HG02885 (cell line): ENCODE measurements at regions not wholly inside any gene's neighbourhood (a gene's known extent, or its start where the extent isn't known, plus 50 kb on each side); places are given as distances from the start of the nearest gene placed in this dataset.

ENCODE experiments used
- ATAC-seq: cut with Tn5 transposase; IDR thresholded peaks from one replicate; pipeline ENCODE4 v1.9.1; 2021; ENCODE audit warnings: mild to moderate bottlenecking; ENCODE audit not compliant: unreplicated experiment, poor library complexity

DNA sequence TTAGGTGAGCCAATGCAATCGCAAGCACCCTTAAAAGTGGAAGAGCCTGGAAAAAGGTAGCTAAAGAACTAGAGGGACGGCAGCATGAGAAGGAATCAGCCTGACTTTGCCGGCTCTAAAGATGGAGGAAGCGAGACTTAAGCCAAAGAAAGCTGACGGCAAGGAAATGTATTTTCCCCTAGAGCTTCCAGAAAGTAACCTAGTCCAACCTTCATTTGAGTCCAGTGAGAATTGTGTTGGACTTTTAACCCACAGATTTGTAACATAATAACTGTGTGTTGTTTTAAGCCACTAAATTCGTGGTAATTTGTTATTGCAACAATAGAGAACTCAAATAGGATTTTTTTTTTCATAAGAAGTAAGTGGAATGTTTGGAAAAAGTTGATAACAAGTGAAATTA is 212.7 kb upstream of the C1QTNF7 start:
- no peak for ATAC-seq

DNA sequence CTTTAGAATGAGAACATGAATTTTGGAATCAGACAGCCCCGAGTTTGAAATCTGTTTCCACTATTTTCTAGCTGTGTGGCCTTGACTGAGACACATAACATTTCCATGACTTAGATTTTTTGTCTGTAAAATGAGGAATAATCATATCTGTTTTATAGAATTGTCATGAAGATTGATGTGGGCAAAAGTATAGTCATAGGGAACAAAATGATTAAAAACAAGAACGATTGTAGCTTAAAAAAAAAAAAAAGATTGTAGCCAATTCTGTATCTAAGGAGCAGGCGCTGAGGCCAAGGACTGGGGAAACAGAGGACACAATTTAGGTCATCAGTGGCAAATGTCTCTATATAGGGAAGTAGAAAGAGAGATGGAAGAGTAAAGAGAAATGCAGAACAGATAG is 201.6 kb upstream of the C1QTNF7 start:
- no peak for ATAC-seq

DNA sequence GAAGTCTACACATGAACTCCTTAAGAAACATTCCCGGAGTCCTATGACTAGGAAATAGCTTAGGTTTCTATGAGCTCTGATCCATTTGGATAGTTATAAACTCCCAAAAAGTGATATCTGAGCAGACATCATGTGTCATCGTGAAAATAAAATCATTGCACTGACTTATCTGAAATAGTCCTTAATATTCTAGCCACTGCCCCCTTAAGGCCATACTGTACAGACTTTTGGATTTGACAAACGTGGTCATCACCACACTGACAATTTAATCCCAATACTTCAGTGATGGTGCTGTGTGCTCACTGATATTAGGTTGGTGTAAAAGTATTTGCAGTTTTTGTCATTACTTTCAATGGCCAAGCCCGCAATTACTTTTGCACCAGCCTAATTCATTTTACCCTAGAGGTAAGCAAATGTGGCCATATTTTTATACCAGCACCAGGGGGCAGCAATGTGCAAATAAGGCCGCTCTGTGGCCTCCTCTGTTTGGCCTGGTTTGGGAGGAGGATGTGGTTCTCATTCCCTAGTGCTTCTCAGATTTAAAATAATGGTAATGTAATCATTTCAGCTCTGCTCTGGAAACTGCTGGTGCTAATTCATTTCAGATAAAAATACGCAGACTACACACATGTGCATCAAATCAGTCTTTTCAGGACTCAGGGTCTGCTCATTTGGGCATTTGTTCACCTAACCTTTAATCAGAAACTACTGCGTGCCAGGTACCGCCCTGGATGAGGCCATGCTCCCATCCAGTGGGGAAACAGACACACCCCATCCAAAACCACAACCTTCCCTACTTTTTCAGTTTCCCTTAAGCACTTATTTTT is 196.4 kb upstream of the C1QTNF7 start:
- peak; percentile 92 for ATAC-seq

DNA sequence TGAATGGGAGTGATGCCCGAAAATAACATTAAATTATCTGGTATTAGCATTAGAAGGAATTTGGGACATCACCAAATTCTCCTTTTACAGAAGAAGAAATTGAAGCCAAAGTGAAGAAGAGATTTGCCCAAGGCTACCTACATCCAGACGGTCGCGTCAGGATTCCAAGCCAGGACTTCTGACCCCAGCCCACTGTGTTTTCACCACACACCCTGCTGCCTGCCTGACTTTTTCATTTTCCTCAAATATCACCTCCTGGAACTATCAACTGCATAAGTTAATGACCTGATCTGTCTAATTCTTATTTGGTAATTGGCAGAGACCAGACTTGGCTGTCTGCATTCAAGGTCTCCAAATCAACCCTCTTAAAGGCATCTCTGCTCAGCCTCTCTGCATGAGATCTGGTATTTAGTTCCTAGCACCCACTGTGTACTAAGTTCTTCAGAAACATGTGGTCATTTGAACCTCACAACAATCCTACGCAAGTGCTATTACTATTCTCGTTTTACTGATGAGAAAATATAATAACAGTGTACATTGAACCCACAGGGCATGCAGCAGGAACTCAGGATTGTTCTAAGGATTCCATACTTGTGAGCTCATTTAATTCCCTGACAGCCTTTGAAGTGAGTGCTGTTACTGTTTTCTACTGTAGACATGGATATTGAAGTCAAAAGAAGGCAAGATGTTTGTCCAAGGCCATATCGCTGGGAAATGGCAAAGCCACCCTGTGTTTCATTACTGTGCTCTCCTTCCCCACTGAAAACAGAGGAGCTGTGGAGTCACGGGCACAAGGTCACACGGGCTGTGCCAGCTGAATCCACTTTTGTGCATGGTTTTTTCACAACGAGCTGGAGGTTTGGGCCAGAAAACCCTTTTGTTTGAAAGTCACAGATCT is 195.2 kb upstream of the C1QTNF7 start:
- no peak for ATAC-seq

DNA sequence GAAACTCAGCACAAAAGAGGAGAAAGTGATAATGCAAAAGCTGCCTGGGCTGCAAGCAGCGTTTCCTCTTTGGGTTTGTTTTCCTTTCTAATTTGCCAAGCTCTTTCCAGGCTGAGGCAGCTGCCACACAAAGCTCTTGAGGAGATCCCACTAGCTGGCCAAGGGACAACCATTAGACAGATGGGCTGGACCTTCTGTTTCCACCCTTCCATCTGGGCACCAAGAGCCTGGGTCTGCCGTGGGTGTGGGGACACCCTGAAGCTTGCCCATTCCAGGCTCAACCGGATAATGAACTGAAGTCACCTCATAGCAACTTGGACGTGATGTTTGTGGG is 194.6 kb upstream of the C1QTNF7 start:
- peak; percentile 18 for ATAC-seq

DNA sequence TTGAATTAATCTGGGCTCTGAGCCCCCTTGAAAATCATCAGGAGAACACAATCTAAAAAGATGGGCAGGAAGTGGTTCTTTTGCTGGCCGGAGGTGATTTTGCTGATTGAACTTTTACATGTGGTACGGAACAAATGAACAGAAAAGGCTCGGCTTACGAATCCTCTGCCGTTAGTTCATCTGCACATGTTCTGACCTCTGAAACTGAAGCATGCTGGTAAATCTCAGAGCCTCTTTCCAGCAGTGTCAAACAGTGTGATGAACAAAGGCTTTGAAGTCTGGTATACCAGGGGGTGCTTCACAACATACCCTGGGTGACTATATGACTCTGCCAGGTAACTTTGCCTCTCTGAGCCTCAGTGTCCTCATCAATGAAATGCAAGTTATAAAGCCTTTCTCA is 194.2 kb upstream of the C1QTNF7 start:
- peak; percentile 31 for ATAC-seq

DNA sequence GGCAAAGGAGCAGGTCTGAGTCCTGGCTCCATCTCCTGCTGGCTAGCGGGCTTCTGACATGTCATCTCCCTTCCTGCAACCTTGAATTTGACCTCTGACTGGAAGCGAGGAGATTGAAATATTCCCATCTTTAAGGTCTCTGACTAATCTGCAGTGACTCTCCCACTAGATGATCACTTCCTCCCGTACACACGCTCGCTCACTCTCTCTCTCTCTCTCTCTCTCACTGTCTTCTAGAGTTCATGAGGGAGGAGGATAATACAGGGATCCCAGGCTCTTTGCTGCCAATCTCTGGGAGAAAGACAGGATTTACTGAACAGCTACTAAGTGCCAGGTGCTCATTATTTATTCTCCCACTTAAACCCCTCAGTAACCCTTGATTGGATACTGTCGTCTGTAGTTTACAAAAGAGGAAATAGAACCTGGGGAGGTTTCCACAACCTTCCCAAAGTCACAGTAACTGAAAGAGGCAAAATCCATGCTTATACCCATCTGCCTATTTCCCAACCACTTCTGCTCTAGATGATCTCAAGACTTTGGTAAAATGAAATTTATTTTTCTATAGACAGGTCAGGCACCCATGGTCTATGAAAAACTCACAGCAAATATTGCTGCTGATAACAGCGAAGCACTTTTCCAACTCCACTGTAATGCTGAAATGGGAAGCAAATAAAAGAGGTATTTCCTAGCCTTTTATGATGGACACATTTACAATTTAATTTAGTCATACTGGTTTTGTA is 193.5 kb upstream of the C1QTNF7 start:
- ATAC-seq, result no peak

DNA sequence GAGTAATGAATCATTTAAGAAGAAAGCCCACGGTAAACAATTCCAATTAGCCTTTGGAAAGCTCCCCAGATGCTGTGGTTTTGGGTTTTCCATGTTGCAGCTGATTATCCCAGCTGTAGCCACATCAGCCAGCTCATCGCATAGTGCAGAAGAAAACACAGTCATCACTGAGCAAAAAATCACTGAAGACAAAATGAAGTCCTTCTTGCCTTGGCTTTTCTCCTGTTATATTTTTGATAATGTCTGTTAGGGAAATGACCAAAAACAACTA is 193.0 kb upstream of the C1QTNF7 start:
- no peak for ATAC-seq

DNA sequence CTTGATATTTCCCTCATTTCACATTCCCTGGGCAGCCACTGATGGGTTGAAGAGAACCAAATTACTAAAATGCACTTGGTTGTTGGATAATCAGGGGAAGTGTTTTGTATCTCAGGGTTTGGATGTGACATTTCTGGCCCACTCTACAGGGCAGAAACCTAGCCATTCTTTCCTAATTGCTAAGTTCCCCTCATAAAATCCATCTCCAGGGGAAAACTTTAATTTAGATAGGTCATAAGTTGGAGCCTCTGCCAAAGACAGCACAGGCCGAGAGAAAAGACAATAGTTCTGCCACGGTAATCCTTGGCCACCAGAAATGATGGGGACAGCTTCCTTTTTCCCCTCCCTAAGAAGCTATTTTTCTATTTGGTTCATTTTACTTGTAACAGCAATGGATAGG is 192.7 kb upstream of the C1QTNF7 start:
- ATAC-seq, result no peak

DNA sequence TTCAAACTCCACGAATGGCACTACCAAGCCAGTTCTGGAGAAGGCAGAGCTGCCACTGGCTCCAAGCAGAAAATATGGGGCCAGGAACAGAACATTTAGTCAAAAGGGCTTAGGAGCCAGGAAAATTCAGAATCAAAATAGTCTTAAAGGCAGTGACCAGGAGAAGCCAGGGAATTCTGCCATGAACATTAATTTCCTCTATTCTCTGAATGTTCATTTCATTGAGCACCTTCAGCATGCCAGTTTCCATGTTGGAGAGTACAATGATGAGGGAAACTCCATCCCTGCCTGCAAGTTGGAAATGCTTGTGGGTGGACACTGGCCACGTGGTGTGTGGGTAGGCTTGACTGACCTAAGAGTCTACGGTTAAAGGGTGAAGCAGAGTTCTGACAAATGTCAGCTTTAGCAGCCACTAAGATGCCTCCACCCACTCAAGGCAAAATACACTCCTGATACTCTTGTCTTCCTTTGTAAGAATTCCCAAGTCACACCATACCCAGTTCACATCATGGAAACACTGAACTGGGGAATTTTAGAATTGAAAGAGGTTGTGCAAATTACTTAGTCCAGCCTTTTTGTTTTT is 190.1 kb upstream of the C1QTNF7 start:
- ATAC-seq, result no peak

DNA sequence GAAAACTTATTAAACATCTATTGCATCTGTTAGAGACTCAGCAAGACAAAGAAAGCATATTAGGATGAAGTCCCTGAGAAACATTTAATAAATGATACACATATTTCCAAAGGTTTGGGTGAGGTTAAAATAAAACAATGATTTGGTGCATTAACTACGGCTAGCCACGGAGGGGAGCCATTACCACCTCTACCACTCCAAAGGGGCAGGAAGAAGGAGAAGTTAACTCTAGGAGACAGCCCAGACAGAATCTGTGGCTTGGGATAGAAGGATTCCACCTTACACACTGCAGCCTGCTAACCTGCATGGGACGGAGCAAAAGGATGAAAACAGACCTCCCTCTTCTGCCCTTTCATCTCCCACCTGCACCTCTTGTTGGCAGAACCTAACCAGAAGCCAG is 189.1 kb upstream of the C1QTNF7 start:
- peak; percentile 79 for ATAC-seq

DNA sequence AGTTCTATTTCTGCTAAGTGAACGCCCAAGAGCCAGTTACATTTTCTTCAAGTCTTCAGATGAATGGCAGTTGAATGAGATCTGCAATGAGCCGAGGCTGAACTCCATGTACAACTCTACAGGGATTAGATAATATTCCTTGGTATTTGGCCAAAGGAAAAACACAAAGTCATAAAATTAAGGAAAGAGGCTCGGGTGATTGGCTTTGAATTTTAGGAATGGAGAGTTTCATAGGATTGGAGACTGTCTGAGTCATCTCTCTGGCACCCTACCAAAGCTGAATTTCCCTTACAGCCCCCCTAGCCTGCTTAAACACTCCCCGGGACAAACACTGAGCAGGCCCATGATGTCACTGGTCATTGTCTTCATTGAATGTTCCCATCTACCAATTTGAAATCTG is 188.0 kb upstream of the C1QTNF7 start:
- no peak for ATAC-seq

DNA sequence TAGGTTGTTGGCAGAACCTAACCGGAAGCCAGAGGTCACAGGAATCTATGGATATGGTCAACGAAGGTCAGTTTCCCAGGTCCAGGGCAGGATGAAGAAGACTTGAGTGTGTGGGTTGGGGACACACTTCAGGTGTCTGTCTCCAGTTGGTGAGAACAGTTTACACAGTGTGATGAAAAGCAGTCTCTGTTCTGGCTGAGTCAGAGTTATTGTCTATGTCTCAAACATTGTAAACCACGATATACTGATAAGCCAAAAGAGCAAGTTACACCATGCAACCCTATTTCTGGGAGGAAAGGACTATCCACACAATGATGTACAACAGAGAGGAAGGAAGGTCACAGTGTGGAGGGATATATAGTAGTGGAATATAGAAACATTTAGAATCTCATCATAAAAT is 187.1 kb upstream of the C1QTNF7 start:
- no peak for ATAC-seq

DNA sequence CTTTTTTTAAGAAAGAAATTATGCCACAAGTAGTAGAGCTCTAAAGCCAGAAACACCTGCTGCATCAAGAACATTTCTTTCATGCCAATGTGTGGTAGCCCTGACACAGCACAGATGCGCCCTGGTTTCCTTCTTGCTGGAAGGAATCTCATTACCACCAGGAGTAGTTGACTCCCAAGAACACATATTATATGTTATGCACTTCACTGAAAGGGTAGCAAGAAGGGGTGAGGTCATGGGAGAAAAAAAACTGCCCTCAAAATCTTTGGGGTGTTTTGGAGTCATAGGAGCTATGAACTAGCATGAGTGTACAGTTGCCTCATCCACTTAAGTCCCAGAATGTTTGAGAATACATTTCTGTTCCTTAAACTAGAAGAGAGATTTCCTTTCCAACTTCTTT is 185.8 kb upstream of the C1QTNF7 start:
- no peak for ATAC-seq

DNA sequence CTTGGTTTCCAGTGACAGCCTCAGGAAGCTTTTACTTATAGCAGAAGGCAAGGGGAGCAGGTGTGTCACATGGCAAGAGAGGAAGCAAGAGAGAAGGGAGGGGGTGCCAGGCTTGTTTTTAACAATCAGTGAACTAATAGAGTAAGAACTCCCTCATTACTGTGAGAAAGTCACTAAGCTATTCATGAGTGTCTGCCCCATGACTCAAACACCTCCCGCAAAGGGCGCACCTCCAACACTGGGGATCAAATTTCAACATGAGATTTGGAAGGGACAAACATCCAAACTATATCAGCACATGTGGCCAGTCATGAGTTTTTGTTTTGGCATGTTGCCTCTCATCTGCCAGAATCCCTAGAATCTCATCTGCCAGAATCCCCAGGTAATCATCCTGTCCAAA is 183.5 kb upstream of the C1QTNF7 start:
- ATAC-seq, result no peak

DNA sequence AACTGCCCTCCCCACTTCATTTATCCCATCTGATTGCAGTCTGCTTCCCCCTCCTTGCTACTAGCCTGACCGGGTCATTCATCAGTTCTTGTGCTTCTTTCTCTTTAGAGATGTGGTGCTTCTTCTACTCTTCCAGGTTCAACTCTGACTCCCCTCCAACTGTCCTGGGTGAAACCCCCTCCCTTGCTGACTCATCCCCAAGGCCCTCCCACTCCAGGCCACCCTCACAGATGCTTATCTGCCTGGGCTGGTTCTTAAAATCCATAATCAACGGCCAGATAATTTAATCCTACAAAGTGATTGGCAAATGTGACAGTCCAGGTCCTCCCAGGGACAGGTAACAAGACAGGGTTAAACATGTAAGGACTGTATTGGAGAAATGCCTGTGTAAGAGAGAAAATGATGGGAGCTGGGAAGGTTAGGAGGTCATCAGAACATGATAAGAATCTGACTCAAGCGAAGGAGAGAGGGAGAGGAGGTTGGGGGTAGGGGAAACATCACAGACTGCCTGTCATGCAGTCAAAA is 182.8 kb upstream of the C1QTNF7 start:
- ATAC-seq, result no peak

DNA sequence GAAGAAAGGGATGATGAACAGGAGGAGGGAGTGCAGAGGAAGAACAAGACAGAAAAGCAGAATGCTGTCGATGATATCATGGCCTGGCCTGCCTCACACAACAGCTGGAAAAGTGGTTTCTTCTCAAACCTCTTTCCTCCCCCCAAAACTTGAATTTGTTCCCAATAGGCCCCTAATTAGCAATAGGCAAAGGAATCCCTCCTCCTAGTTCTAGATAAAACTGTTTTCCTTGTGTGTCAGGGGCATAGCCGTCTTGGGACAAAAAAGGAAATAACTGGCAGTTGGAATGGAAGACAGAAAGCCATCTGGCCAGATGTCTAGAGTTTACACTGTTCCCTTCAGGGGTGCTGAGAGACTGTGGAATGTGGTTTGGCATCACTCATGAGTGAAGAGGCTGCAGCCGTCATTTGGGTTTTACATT is 177.8 kb upstream of the C1QTNF7 start:
- ATAC-seq, result no peak

DNA sequence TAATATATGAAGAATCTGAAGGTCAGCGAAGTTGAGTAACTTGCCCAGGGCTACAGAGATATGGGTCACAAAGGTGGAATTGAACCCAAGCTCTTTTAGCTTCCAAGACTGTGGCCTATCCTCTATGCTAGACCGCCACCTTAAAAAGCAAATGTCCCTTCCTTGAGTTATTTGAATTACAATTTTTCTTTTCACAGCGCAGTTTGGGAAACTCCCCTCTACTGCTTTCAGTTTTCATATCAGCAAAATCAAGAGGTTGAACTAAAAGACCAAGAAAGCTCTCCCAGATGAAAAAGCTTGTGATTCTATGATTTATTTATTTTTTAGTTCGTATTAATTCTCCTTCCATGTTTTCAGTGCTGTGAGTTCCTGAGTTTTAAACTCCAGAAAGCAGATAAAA is 174.5 kb upstream of the C1QTNF7 start:
- peak; percentile 91 for ATAC-seq

DNA sequence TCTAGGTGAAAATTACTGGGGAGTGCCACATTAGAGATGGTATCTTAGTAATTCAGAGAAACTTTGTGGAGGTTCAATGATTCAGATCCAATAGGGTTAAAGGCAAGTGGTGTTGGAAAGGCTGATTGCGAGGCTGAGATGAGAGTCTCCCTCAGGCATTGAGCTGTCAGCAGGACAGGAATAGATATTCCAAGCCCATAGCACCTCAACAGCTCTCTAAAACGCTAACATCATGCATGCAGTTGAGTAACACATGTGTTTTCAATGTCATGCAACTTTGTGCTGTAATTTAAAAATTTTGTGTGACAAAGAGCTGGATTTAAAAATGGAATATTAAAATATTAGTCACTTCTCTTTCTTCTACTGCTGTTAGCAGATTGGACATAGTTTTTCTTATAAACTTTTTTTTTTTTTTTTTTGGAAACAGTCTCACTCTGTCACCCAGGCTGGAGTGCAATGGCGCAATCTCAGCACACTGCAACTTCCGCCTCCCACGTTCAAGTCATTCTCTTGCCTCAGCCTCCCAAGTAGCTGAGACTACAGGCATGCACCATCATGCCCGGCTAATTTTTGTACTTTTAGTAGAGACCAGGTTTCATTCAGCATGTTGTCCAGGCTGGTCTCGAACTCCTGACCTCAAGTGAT is 173.5 kb upstream of the C1QTNF7 start:
- no peak for ATAC-seq

DNA sequence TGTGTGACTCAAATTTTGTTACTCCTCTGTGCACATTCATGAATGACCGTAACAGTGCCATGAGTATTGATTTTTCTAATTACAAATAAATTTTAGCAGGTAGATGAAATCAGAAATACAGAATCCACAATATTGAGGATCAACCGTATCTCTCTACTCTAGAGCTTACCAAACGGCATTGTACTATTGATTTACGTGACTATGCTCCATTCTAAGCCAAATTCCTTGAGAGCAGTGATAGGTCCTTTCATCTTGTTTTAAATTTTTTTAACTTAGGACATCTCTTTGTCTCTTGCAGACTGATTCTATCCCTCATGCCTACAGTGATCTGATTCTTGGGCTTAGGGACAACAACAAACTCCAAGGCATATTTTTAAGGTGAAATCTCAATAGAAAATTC is 172.3 kb upstream of the C1QTNF7 start:
- ATAC-seq, result no peak
